ENCODE measurements at regions not wholly inside any gene's neighbourhood (a gene's known extent, or its start where the extent isn't known, plus 50 kb on each side); places are given as distances from the start of the nearest gene placed in this dataset.
"Not testable (repeated sequence)": the region's sequence is repeated elsewhere in the genome, so short reads cannot be mapped to it uniquely, and the experiment has no call there.

GRCh38 chr10:30522661-30523078 is 88.7 kb downstream of the MAP3K8 start:
- H3K27me3 ChIP-seq (ENCODE audit: insufficient read depth, low read length); POLR2A ChIA-PET; H3K36me3 ChIP-seq (ENCODE audit: control insufficient read depth in 1 of 2, insufficient read depth in 2 of 2, low read length in 2 of 2); H3K27ac ChIP-seq (ENCODE audit: low read depth, low read length); H3K9ac ChIP-seq (ENCODE audit: low read length); H3K9me2 ChIP-seq (ENCODE audit: insufficient read depth); H3K79me2 ChIP-seq (ENCODE audit: insufficient read depth, low read length); H4K20me1 ChIP-seq (ENCODE audit: insufficient read depth); BruUV-seq (replicated peaks); H3K9me3 ChIP-seq (ENCODE audit: control insufficient read depth in 1 of 2, insufficient read depth in 1 of 2, low read depth in 1 of 2, low read length in 2 of 2); CTCF ChIA-PET; RAD21 ChIA-PET (ENCODE audit: low non-redundant PET in 1 of 2, low total read pairs in 2 of 2, uncharacterized antibody in 2 of 2, unreplicated experiment in 2 of 2); intact Hi-C loops (cut with micrococcal nuclease); ATAC-seq; H2AFZ ChIP-seq (ENCODE audit: low read depth, low read length, poor library complexity, severe bottlenecking): not testable (repeated sequence)
- H3K4me1 ChIP-seq (ENCODE audit: control insufficient read depth in 1 of 2, insufficient read depth in 2 of 2, low read length in 2 of 2), result peaks cover 5 to 11% of the 10 kb centered on the region in 2 experiments
- DNase-seq (ENCODE audit: low read depth, low spot score), result peak; percentile 47
- TF ChIP-seq JUND (IDR thresholded peaks at IDR 0.05) (peak; percentile 20; the same call in 1 of the 2 replicates), CBX3 (IDR thresholded peaks at IDR 0.05; ENCODE audit: low read depth) (peak; percentile 45; the same call in 1 of the 2 replicates), CEBPB (IDR thresholded peaks at IDR 0.05; ENCODE audit: low read depth) (peak; percentile 46; the same call in 1 of the 2 replicates), SP1 (IDR thresholded peaks at IDR 0.05; ENCODE audit: low read depth) (peak; percentile 39; the same call in 1 of the 2 replicates)
- H3K4me2 ChIP-seq (ENCODE audit: low read length), result peak overlapping the region; percentile 58
- peak overlapping the region in 1 of 2 experiments; percentile 13; a peak in 1 of 4 replicates for H3K4me3 ChIP-seq (replicated peaks in 1 of 2; ENCODE audit: low read depth in 1 of 2, low read length in 2 of 2)

GRCh38 chr10:30518907-30519306 is 84.9 kb downstream of the MAP3K8 start:
- no peak for DNase-seq (ENCODE audit: low read depth, low spot score)
- intact Hi-C loops (cut with micrococcal nuclease), result no loop called here
- BruUV-seq (replicated peaks), result no TSS peak
- H3K9me2 ChIP-seq (ENCODE audit: insufficient read depth), result no peaks in the 10 kb centered on the region
- ATAC-seq, result no peak
- H2AFZ ChIP-seq (ENCODE audit: low read depth, low read length, poor library complexity, severe bottlenecking), result no peak overlapping the region
- H3K27me3 ChIP-seq (ENCODE audit: insufficient read depth, low read length), result no peaks in the 10 kb centered on the region
- no peak overlapping the region for H3K4me2 ChIP-seq (ENCODE audit: low read length)
- POLR2A ChIA-PET, result no interaction called here
- no peaks in the 10 kb centered on the region for H3K36me3 ChIP-seq (ENCODE audit: control insufficient read depth in 1 of 2, insufficient read depth in 2 of 2, low read length in 2 of 2)
- H3K79me2 ChIP-seq (ENCODE audit: insufficient read depth, low read length), result no peaks in the 10 kb centered on the region
- H3K4me3 ChIP-seq (replicated peaks in 1 of 2; ENCODE audit: low read depth in 1 of 2, low read length in 2 of 2), result no peak overlapping the region
- H3K4me1 ChIP-seq (ENCODE audit: control insufficient read depth in 1 of 2, insufficient read depth in 2 of 2, low read length in 2 of 2), result peaks cover 5 to 11% of the 10 kb centered on the region in 2 experiments
- peak; percentile 71; the same call in 1 of the 2 replicates for TF ChIP-seq CBX3 (IDR thresholded peaks at IDR 0.05; ENCODE audit: low read depth)
- TF ChIP-seq POLR2AphosphoS5 (IDR thresholded peaks at IDR 0.05; ENCODE audit: low read depth, low read length), result no peak
- H3K9me3 ChIP-seq (ENCODE audit: control insufficient read depth in 1 of 2, insufficient read depth in 1 of 2, low read depth in 1 of 2, low read length in 2 of 2), result peaks cover 0 to 5% of the 10 kb centered on the region in 2 experiments; a peak in 1 of 4 replicates
- no peak overlapping the region for H3K9ac ChIP-seq (ENCODE audit: low read length)
- CTCF ChIA-PET, result no interaction called here
- H3K27ac ChIP-seq (ENCODE audit: low read depth, low read length), result no peak overlapping the region
- RAD21 ChIA-PET (ENCODE audit: low non-redundant PET in 1 of 2, low total read pairs in 2 of 2, uncharacterized antibody in 2 of 2, unreplicated experiment in 2 of 2), result no interaction called here
- no peaks in the 10 kb centered on the region for H4K20me1 ChIP-seq (ENCODE audit: insufficient read depth)
